Tibial nerve (tissue), 3 donors: ENCODE measurements at regions not wholly inside any gene's neighbourhood (a gene's known extent, or its start where the extent isn't known, plus 50 kb on each side); places are given as distances from the start of the nearest gene placed in this dataset.

Experiments used
- POLR2A ChIP-seq, 2 donors: fragments of 450-650 bp; IDR thresholded peaks; one replicate each; pipeline ENCODE4 v1.6.1; 2017; ENCODE audit warnings: antibody characterized with exemption in 2 of 2, mild to moderate bottlenecking in 2 of 2, moderate library complexity in 2 of 2
- TF ChIP-seq, protein P1 (sequence below), 5 experiments: fragments of 200-600 bp in 3 of 5; fragments of 450-650 bp in 2 of 5; sonication (generic) in 3 of 5; IDR thresholded peaks; one replicate each; pipeline ENCODE4 v1.5.1; 2016 to 2019; ENCODE audit warnings: antibody characterized with exemption in 5 of 5, mild to moderate bottlenecking in 3 of 5, moderate library complexity in 2 of 5

GRCh38 chr12:30041096-30041495 lies 257.4 kb upstream of the TMTC1 start:
- TF ChIP-seq, protein P1, sequence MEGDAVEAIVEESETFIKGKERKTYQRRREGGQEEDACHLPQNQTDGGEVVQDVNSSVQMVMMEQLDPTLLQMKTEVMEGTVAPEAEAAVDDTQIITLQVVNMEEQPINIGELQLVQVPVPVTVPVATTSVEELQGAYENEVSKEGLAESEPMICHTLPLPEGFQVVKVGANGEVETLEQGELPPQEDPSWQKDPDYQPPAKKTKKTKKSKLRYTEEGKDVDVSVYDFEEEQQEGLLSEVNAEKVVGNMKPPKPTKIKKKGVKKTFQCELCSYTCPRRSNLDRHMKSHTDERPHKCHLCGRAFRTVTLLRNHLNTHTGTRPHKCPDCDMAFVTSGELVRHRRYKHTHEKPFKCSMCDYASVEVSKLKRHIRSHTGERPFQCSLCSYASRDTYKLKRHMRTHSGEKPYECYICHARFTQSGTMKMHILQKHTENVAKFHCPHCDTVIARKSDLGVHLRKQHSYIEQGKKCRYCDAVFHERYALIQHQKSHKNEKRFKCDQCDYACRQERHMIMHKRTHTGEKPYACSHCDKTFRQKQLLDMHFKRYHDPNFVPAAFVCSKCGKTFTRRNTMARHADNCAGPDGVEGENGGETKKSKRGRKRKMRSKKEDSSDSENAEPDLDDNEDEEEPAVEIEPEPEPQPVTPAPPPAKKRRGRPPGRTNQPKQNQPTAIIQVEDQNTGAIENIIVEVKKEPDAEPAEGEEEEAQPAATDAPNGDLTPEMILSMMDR (IDR thresholded peaks at IDR 0.05) = no peak
- TF ChIP-seq POLR2A (IDR thresholded peaks at IDR 0.05) = no peak
